IPS-20b (cell line): ENCODE measurements at regions not wholly inside any gene's neighbourhood (a gene's known extent, or its start where the extent isn't known, plus 50 kb on each side); places are given as distances from the start of the nearest gene placed in this dataset.

Experiments used
- H3K27ac ChIP-seq: one replicate; pipeline ENCODE4 v1.5.1; 2013; ENCODE audit warnings: low read length
- H3K27me3 ChIP-seq: 2 replicates; pipeline ENCODE4 v1.6.1; 2013; ENCODE audit warnings: mild to moderate bottlenecking, low read length, inconsistent platforms; ENCODE audit not compliant: insufficient read depth
- H3K36me3 ChIP-seq: 2 replicates; pipeline ENCODE4 v1.6.1; 2013; ENCODE audit warnings: low read depth, mild to moderate bottlenecking, inconsistent platforms, low read length, moderate library complexity; ENCODE audit not compliant: insufficient read depth
- H3K4me1 ChIP-seq: 2 replicates; pipeline ENCODE4 v1.6.1; 2013; ENCODE audit warnings: mild to moderate bottlenecking, control low read depth, inconsistent platforms, low read length, moderate library complexity; ENCODE audit not compliant: insufficient read depth
- H3K4me3 ChIP-seq: 2 replicates; pipeline ENCODE4 v1.5.1; 2013; ENCODE audit warnings: mild to moderate bottlenecking, low read length, inconsistent platforms
- H3K9ac ChIP-seq: 2 replicates; pipeline ENCODE4 v1.6.1; 2013; ENCODE audit warnings: low read depth, mild to moderate bottlenecking, inconsistent platforms, low read length, moderate library complexity
- H3K9me3 ChIP-seq: 2 replicates; pipeline ENCODE4 v1.6.1; 2013; ENCODE audit warnings: mild to moderate bottlenecking, low read depth, low read length, inconsistent platforms; ENCODE audit not compliant: insufficient read depth

GRCh38 chr18:68440433-68440832, 274.5 kb downstream of the TMX3 start:
- Histone ChIP-seq H3K36me3 (no peaks in the 10 kb centered on the region), H3K9ac (no peak overlapping the region), H3K27ac (no peak overlapping the region), H3K4me1 (peaks cover 8% of the 10 kb centered on the region; the same call in 1 of the 2 replicates), H3K9me3 (no peaks in the 10 kb centered on the region; the same call in 1 of the 2 replicates), H3K4me3 (no peak overlapping the region), H3K27me3 (no peaks in the 10 kb centered on the region)

- H3K9me3 ChIP-seq: no peaks in the 10 kb centered on the region; the same call in 1 of the 2 replicates
- H3K9ac ChIP-seq: no peak overlapping the region
- no peak overlapping the region for H3K4me3 ChIP-seq
- no peaks in the 10 kb centered on the region for H3K36me3 ChIP-seq
- no peak overlapping the region for H3K27ac ChIP-seq
- peaks cover 8% of the 10 kb centered on the region; the same call in 1 of the 2 replicates for H3K4me1 ChIP-seq
- no peaks in the 10 kb centered on the region for H3K27me3 ChIP-seq
Measured at GRCh38 chr18:68439642-68440041, 275.3 kb downstream of the TMX3 start.

GRCh38 chr18:68438983-68439382, 275.9 kb downstream of the TMX3 start:
- H3K4me1 ChIP-seq: peaks cover 8% of the 10 kb centered on the region; the same call in 1 of the 2 replicates
- H3K36me3 ChIP-seq: no peaks in the 10 kb centered on the region
- H3K27ac ChIP-seq: no peak overlapping the region
- no peaks in the 10 kb centered on the region; the same call in 1 of the 2 replicates for H3K9me3 ChIP-seq
- H3K4me3 ChIP-seq: no peak overlapping the region
- no peak overlapping the region for H3K9ac ChIP-seq
- no peaks in the 10 kb centered on the region for H3K27me3 ChIP-seq

DNA sequence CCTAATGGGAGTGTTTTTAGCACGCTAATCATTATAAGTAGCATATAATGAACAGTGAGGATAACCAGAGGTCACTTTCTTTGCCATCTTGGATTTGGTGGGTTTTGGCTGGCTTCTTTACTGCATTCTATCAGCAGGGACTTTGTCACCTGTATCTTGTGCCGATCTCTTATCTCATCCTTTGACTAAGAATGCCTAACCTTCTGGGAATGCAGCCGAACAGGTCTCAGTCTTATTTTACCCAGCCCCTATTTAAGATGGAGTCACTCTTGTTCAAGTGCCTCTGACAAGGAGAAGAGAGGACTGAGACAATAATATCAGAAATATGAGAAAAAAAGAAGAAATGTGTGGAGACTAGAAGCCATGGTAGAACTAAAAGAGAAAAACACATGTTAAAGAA, 276.4 kb downstream of the TMX3 start:
- Histone ChIP-seq H3K4me1 (peaks cover 8% of the 10 kb centered on the region; the same call in 1 of the 2 replicates), H3K36me3 (no peaks in the 10 kb centered on the region), H3K9ac (no peak overlapping the region), H3K27me3 (no peaks in the 10 kb centered on the region), H3K4me3 (no peak overlapping the region), H3K27ac (no peak overlapping the region), H3K9me3 (no peaks in the 10 kb centered on the region; the same call in 1 of the 2 replicates)

GRCh38 chr18:68436485-68436884, 278.4 kb downstream of the TMX3 start:
- no peak overlapping the region for H3K4me3 ChIP-seq
- H3K4me1 ChIP-seq: peaks cover 8% of the 10 kb centered on the region; the same call in 1 of the 2 replicates
- H3K27ac ChIP-seq: no peak overlapping the region
- H3K27me3 ChIP-seq: no peaks in the 10 kb centered on the region
- no peaks in the 10 kb centered on the region; the same call in 1 of the 2 replicates for H3K9me3 ChIP-seq
- no peak overlapping the region for H3K9ac ChIP-seq
- no peaks in the 10 kb centered on the region for H3K36me3 ChIP-seq

DNA sequence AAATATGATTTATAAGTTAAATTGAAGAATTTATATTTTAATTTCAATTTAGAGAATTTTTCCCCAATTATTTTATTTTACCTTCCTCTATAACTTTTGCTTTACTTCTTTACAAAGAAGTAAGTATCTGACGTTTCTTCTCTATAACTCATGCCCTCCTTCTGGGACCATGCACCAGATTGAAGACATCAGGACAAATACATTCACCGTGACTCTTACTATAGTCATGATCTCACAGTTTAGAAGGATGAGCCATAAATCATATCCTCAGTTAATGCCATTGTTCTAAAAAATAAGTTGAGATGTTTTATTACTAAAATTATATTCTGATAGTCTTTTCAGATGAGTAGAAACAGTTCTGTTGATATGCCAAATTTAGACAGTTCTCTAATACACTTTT, 279.3 kb downstream of the TMX3 start:
- H3K4me1 ChIP-seq: peaks cover 8% of the 10 kb centered on the region; the same call in 1 of the 2 replicates
- H3K27ac ChIP-seq: no peak overlapping the region
- H3K36me3 ChIP-seq: no peaks in the 10 kb centered on the region
- no peaks in the 10 kb centered on the region for H3K27me3 ChIP-seq
- no peaks in the 10 kb centered on the region; the same call in 1 of the 2 replicates for H3K9me3 ChIP-seq
- no peak overlapping the region for H3K9ac ChIP-seq
- H3K4me3 ChIP-seq: no peak overlapping the region

DNA sequence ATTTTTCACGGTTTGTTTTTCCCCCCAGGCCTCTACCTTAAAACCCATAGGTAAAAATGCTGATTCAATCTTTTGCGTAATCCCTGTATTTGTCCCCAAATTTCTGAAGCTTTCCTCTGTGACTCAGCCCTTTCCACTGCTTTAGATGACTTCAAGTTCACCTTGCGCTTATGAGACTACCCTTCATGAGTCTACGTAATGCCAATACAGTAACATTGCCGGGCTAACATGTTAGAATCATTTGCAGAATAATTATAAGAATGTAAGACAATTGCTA, 283.0 kb downstream of the TMX3 start:
- H3K36me3 ChIP-seq: no peaks in the 10 kb centered on the region
- no peak overlapping the region for H3K9ac ChIP-seq
- no peaks in the 10 kb centered on the region for H3K27me3 ChIP-seq
- no peak overlapping the region for H3K27ac ChIP-seq
- no peaks in the 10 kb centered on the region for H3K9me3 ChIP-seq
- no peaks in the 10 kb centered on the region for H3K4me1 ChIP-seq
- no peak overlapping the region for H3K4me3 ChIP-seq

GRCh38 chr18:68431111-68431921, 283.6 kb downstream of the TMX3 start:
- H3K9ac ChIP-seq: no peak overlapping the region
- no peaks in the 10 kb centered on the region for H3K27me3 ChIP-seq
- H3K36me3 ChIP-seq: no peaks in the 10 kb centered on the region
- H3K9me3 ChIP-seq: no peaks in the 10 kb centered on the region
- no peak overlapping the region for H3K27ac ChIP-seq
- no peaks in the 10 kb centered on the region for H3K4me1 ChIP-seq
- no peak overlapping the region for H3K4me3 ChIP-seq

DNA sequence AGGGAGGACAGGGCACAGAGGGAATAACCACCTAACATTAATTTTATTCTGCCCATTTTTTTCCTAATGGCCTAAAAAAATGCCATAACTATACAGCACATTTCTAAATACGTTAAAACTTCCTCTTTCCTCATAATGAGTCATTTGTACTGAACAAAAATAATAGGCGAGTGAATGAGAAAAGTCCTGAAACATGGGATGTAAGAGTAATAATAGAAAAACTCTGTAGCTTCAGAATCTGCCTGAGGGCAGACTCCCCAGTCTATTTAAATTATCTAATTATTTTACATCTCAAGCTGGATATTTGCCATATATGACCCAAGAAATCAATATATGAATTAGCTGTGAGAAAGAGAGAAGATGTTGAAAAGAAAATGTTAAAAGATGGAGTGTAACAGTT, 285.1 kb downstream of the TMX3 start:
- no peak overlapping the region for H3K4me3 ChIP-seq
- H3K9me3 ChIP-seq: no peaks in the 10 kb centered on the region
- H3K27ac ChIP-seq: no peak overlapping the region
- H3K9ac ChIP-seq: no peak overlapping the region
- H3K36me3 ChIP-seq: no peaks in the 10 kb centered on the region
- H3K27me3 ChIP-seq: no peaks in the 10 kb centered on the region
- H3K4me1 ChIP-seq: no peaks in the 10 kb centered on the region

DNA sequence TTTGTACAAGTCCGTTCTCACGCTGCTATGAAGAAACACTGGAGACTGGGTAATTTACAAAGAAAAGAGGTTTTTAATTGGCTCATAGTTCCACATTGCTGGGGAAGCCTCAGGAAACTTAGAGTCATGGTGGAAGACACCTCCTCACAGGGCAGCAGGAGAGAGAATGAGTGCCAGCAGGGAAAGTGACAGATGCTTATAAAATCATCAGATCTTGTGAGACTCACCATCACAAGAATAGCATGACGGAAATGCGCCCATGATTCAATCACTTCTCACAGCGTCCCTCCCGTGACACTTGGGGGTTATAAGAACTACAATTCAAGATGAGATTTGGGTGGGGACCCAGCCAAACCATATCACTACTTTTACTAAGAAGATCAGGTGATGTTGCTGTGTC, 285.8 kb downstream of the TMX3 start:
- H3K27me3 ChIP-seq: no peaks in the 10 kb centered on the region
- no peaks in the 10 kb centered on the region for H3K9me3 ChIP-seq
- no peak overlapping the region for H3K9ac ChIP-seq
- H3K4me1 ChIP-seq: no peaks in the 10 kb centered on the region
- no peaks in the 10 kb centered on the region for H3K36me3 ChIP-seq
- H3K4me3 ChIP-seq: no peak overlapping the region
- no peak overlapping the region for H3K27ac ChIP-seq

GRCh38 chr18:68428661-68429060, 286.2 kb downstream of the TMX3 start:
- no peak overlapping the region for H3K27ac ChIP-seq
- no peak overlapping the region for H3K9ac ChIP-seq
- no peaks in the 10 kb centered on the region for H3K36me3 ChIP-seq
- no peaks in the 10 kb centered on the region for H3K27me3 ChIP-seq
- H3K4me1 ChIP-seq: no peaks in the 10 kb centered on the region
- H3K4me3 ChIP-seq: no peak overlapping the region
- H3K9me3 ChIP-seq: no peaks in the 10 kb centered on the region

DNA sequence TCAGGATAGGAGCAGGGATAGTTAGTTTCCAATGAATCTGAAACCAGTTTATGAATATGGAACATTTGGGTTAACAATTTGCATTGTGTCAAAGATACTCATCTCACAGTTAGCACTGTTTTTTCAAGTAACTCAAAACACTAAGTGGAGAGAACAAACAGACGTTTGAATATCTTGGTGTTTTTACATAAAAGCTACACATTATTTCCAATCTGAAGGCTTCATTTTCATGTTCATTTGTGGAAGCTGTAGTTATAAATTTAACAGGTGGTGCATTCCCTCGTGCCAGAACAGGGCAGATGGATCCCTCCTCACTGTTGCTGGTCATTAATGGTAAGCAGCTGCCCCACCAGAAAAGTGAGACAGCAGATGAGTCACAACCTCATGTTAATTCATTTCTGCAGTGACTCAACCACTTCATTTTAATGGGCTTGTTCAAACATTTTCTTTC, 286.9 kb downstream of the TMX3 start:
- Histone ChIP-seq H3K27ac (no peak overlapping the region), H3K4me3 (no peak overlapping the region)

More for the DNA sequence above, 286.9 kb downstream of the TMX3 start:
- Histone ChIP-seq H3K9ac (no peak overlapping the region), H3K36me3 (no peaks in the 10 kb centered on the region), H3K4me1 (no peaks in the 10 kb centered on the region), H3K9me3 (no peaks in the 10 kb centered on the region), H3K27me3 (no peaks in the 10 kb centered on the region)
